ENCODE measurements at regions not wholly inside any gene's neighbourhood (a gene's known extent, or its start where the extent isn't known, plus 50 kb on each side); places are given as distances from the start of the nearest gene placed in this dataset.

- H3K36me3 ChIP-seq, result no peaks in the 10 kb centered on the region
- H3K27ac ChIP-seq, result no peak overlapping the region
- no peaks in the 10 kb centered on the region for H3K27me3 ChIP-seq
- H3K4me2 ChIP-seq, result no peak overlapping the region
- peaks cover 14% of the 10 kb centered on the region for H3K4me1 ChIP-seq
- peaks cover 19% of the 10 kb centered on the region for H3K9me3 ChIP-seq
- no peak overlapping the region for H3K4me3 ChIP-seq
- no peaks in the 10 kb centered on the region for H4K20me1 ChIP-seq
- no peak for TF ChIP-seq Cebpa-rat (IDR thresholded peaks at IDR 0.05)
- H3K9ac ChIP-seq, result no peak overlapping the region
These were observed 368.1 kb downstream of the EIPR1 start for GRCh38 chr2:3009483-3009882.

- no peaks in the 10 kb centered on the region for H4K20me1 ChIP-seq
- H3K9me3 ChIP-seq, result peaks cover 16% of the 10 kb centered on the region
- H3K4me1 ChIP-seq, result peaks cover 14% of the 10 kb centered on the region
- H3K27me3 ChIP-seq, result no peaks in the 10 kb centered on the region
- H3K4me3 ChIP-seq, result no peak overlapping the region
- no peak overlapping the region for H3K9ac ChIP-seq
- no peak overlapping the region for H3K27ac ChIP-seq
- no peak for TF ChIP-seq Cebpa-rat (IDR thresholded peaks at IDR 0.05)
- H3K4me2 ChIP-seq, result no peak overlapping the region
- no peaks in the 10 kb centered on the region for H3K36me3 ChIP-seq
These were observed 368.6 kb downstream of the EIPR1 start for GRCh38 chr2:3009005-3009404.

GRCh38 chr2:3008561-3008960, 369.1 kb downstream of the EIPR1 start:
- Histone ChIP-seq H4K20me1 (no peaks in the 10 kb centered on the region), H3K4me1 (peaks cover 14% of the 10 kb centered on the region), H3K36me3 (no peaks in the 10 kb centered on the region), H3K9me3 (peaks cover 11% of the 10 kb centered on the region), H3K4me2 (peak overlapping the region; percentile 32), H3K4me3 (no peak overlapping the region), H3K9ac (no peak overlapping the region), H3K27ac (no peak overlapping the region), H3K27me3 (no peaks in the 10 kb centered on the region)
- no peak for TF ChIP-seq Cebpa-rat (IDR thresholded peaks at IDR 0.05)

GRCh38 chr2:3007135-3007534, 370.5 kb downstream of the EIPR1 start:
- H3K4me2 ChIP-seq, result no peak overlapping the region; the same call in 1 of the 2 replicates
- no peak for TF ChIP-seq Cebpa-rat (IDR thresholded peaks at IDR 0.05)
- no peaks in the 10 kb centered on the region for H4K20me1 ChIP-seq
- no peak overlapping the region for H3K4me3 ChIP-seq
- peaks cover 16% of the 10 kb centered on the region for H3K4me1 ChIP-seq
- H3K9me3 ChIP-seq, result peaks cover under 1% of the 10 kb centered on the region; the same call in 1 of the 2 replicates
- no peaks in the 10 kb centered on the region for H3K36me3 ChIP-seq
- H3K27me3 ChIP-seq, result no peaks in the 10 kb centered on the region
- no peak overlapping the region for H3K27ac ChIP-seq
- H3K9ac ChIP-seq, result no peak overlapping the region

- Histone ChIP-seq H3K27me3 (no peaks in the 10 kb centered on the region), H3K4me1 (peaks cover 26% of the 10 kb centered on the region), H3K4me2 (no peak overlapping the region), H3K36me3 (no peaks in the 10 kb centered on the region), H3K9ac (no peak overlapping the region), H4K20me1 (no peaks in the 10 kb centered on the region), H3K4me3 (no peak overlapping the region), H3K9me3 (no peaks in the 10 kb centered on the region), H3K27ac (no peak overlapping the region)
- TF ChIP-seq Cebpa-rat (IDR thresholded peaks at IDR 0.05), result no peak
These were observed 371.6 kb downstream of the EIPR1 start for GRCh38 chr2:3005859-3006501.

GRCh38 chr2:3001615-3002560, 375.7 kb downstream of the EIPR1 start:
- H3K27me3 ChIP-seq, result no peaks in the 10 kb centered on the region
- H3K9me3 ChIP-seq, result no peaks in the 10 kb centered on the region
- H3K4me1 ChIP-seq, result peaks cover 12% of the 10 kb centered on the region
- H4K20me1 ChIP-seq, result no peaks in the 10 kb centered on the region
- H3K36me3 ChIP-seq, result no peaks in the 10 kb centered on the region
- H3K9ac ChIP-seq, result no peak overlapping the region
- H3K4me2 ChIP-seq, result peak overlapping the region; percentile 76
- no peak overlapping the region for H3K4me3 ChIP-seq
- TF ChIP-seq Cebpa-rat (IDR thresholded peaks at IDR 0.05), result no peak
- no peak overlapping the region for H3K27ac ChIP-seq

DNA sequence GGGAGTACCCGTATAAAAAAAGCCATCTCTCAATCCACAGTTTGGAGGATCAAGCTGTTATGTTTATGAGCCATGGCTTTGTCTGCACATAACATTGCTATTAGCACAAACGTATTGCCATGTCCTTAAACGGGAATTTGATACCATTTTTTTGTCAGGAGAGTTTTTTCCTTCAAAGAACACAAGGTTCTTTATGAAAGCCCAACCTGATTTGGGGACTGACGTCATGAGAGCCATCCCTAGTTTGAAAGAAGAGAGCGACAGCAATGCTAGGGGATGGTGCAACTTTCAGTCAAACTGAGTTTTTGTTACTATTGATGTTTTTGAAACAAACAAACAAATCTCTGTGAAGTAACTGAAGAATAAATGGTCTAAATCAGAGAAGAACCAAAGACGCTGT, 376.6 kb downstream of the EIPR1 start:
- H3K9ac ChIP-seq, result no peak overlapping the region
- no peak for TF ChIP-seq Cebpa-rat (IDR thresholded peaks at IDR 0.05)
- H3K4me1 ChIP-seq, result peaks cover 12% of the 10 kb centered on the region
- H3K27me3 ChIP-seq, result no peaks in the 10 kb centered on the region
- H3K4me3 ChIP-seq, result no peak overlapping the region
- no peaks in the 10 kb centered on the region for H4K20me1 ChIP-seq
- no peaks in the 10 kb centered on the region for H3K9me3 ChIP-seq
- H3K4me2 ChIP-seq, result no peak overlapping the region
- no peaks in the 10 kb centered on the region for H3K36me3 ChIP-seq
- H3K27ac ChIP-seq, result no peak overlapping the region

- TF ChIP-seq Cebpa-rat (IDR thresholded peaks at IDR 0.05), result no peak
- Histone ChIP-seq H3K27ac (no peak overlapping the region), H3K4me2 (no peak overlapping the region)
These were observed 377.5 kb downstream of the EIPR1 start for GRCh38 chr2:3000125-3000524.

GRCh38 chr2:2998971-2999370, 378.6 kb downstream of the EIPR1 start:
- no peaks in the 10 kb centered on the region for H3K27me3 ChIP-seq
- TF ChIP-seq Cebpa-rat (IDR thresholded peaks at IDR 0.05), result no peak

More at GRCh38 chr2:3000125-3000524, 377.5 kb downstream of the EIPR1 start:
- H4K20me1 ChIP-seq, result no peaks in the 10 kb centered on the region
- H3K4me3 ChIP-seq, result no peak overlapping the region
- H3K9ac ChIP-seq, result no peak overlapping the region
- no peaks in the 10 kb centered on the region for H3K9me3 ChIP-seq
- H3K27me3 ChIP-seq, result no peaks in the 10 kb centered on the region
- peaks cover 12% of the 10 kb centered on the region for H3K4me1 ChIP-seq
- H3K36me3 ChIP-seq, result no peaks in the 10 kb centered on the region

DNA sequence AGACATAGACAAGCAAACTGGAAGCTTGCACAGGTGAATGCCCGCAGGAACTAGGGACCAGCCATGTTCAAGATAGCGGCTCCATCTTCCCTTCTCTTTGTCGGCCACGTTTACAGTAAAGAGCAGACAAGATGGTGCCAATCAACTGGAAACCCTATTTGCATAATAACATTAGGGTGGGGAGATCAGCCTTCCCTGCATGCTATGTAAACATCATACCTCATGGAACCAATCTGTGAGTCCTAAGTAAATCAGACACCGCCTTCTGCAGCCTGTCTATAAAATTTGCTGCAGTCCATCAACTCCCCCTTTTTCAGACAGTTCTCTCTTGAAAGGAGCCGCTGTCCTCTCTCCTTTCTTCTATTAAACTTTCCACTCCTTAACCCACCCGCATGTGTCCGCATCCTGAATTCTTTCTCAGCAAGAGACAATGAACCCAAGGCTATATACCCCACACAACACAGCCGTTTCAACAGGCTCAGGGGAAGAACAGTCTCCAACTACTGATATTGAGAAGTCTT, 384.4 kb downstream of the EIPR1 start:
- H3K4me2 ChIP-seq, result peak overlapping the region; percentile 57; the same call in 1 of the 2 replicates
- no peak for TF ChIP-seq Cebpa-rat (IDR thresholded peaks at IDR 0.05)
- H3K4me1 ChIP-seq, result peaks cover 17% of the 10 kb centered on the region
- no peak overlapping the region for H3K9ac ChIP-seq
- H3K9me3 ChIP-seq, result 0 out of 2 replicates have a peak, but pooled peaks cover 9% of the 10 kb centered on the region
- H3K27ac ChIP-seq, result no peak overlapping the region
- no peak overlapping the region for H3K4me3 ChIP-seq
- H3K36me3 ChIP-seq, result no peaks in the 10 kb centered on the region
- no peaks in the 10 kb centered on the region for H3K27me3 ChIP-seq
- H4K20me1 ChIP-seq, result no peaks in the 10 kb centered on the region

More at GRCh38 chr2:2998971-2999370, 378.6 kb downstream of the EIPR1 start:
- Histone ChIP-seq H3K4me1 (peaks cover 12% of the 10 kb centered on the region), H3K4me2 (no peak overlapping the region), H3K4me3 (no peak overlapping the region), H3K36me3 (no peaks in the 10 kb centered on the region), H4K20me1 (no peaks in the 10 kb centered on the region), H3K9ac (no peak overlapping the region), H3K27ac (no peak overlapping the region), H3K9me3 (no peaks in the 10 kb centered on the region)
